HS-5 (cell line): ENCODE measurements at regions not wholly inside any gene's neighbourhood (a gene's known extent, or its start where the extent isn't known, plus 50 kb on each side); places are given as distances from the start of the nearest gene placed in this dataset.

Source experiments
- DNase-seq: peaks from one replicate; pipeline ENCODE4 v3.0.0-alpha.2; 2012; ENCODE audit warnings: low read depth

- DNase-seq = no peak
These were observed 61.5 kb upstream of the API5 start for GRCh38 chr11:43250309-43250708.

- no peak for DNase-seq
These were observed 50.0 kb upstream of the API5 start for GRCh38 chr11:43261775-43262174.
